ENCODE measurements at regions not wholly inside any gene's neighbourhood (a gene's known extent, or its start where the extent isn't known, plus 50 kb on each side); places are given as distances from the start of the nearest gene placed in this dataset.

GRCh38 chr6:137998461-137999019, 108.7 kb downstream of the PERP start (continued):
- no peak for TF ChIP-seq ZBTB10 (CRISPR knock-in tag; IDR thresholded peaks at IDR 0.05; ENCODE audit: borderline replicate concordance)

- no peak for DNase-seq (ENCODE audit: low spot score)
- FAIRE-seq: no peak
- ChIA-PET POLR2A (no interaction called here), CTCF (ENCODE audit: low intra/inter-chr PET ratio, low total read pairs) (interaction anchor here (8.8 kb wide), 1 partner anchor 109 kb away, joined by 182 read pairs; the partner anchor contains the start of gene PERP)
- no peak for ATAC-seq
- Histone ChIP-seq H3K27ac (ENCODE audit: extremely low read length, insufficient read depth, low read length) (no peak overlapping the region), H4K20me1 (ENCODE audit: insufficient read depth, low read length) (no peaks in the 10 kb centered on the region), H3K9me3 (ENCODE audit: low read length) (no peaks in the 10 kb centered on the region), H3K36me3 (replicated peaks in 1 of 2; ENCODE audit: control insufficient read depth in 1 of 2, insufficient read depth in 2 of 2, low read length in 2 of 2) (no peaks in the 10 kb centered on the region), H3K27me3 (ENCODE audit: control insufficient read depth in 1 of 2, insufficient read depth in 2 of 2, low read length in 2 of 2) (no peaks in the 10 kb centered on the region), H3K79me2 (ENCODE audit: insufficient read depth, low read length) (no peaks in the 10 kb centered on the region), H3K9ac (ENCODE audit: insufficient read depth, low read depth, low read length) (no peak overlapping the region), H2AFZ (ENCODE audit: low read length) (no peak overlapping the region), H3K4me3 (replicated peaks in 1 of 3; ENCODE audit: insufficient read depth in 1 of 3, low read depth in 2 of 3, low read length in 3 of 3) (no peak overlapping the region), H3K4me2 (ENCODE audit: low read depth, low read length) (no peak overlapping the region), H3K4me1 (ENCODE audit: insufficient read depth, low read length) (0 out of 2 replicates have a peak, but pooled peaks cover 6% of the 10 kb centered on the region)
- no peak for TF ChIP-seq ZFP36 (IDR thresholded peaks at IDR 0.05; ENCODE audit: borderline replicate concordance, low read depth, low read length, partially characterized antibody)
- TF ChIP-seq HHEX (CRISPR knock-in tag; IDR thresholded peaks at IDR 0.05): no peak
- TF ChIP-seq NFYC (CRISPR knock-in tag; IDR thresholded peaks at IDR 0.05): no peak
- TF ChIP-seq MEF2D (CRISPR knock-in tag; IDR thresholded peaks at IDR 0.05): no peak
- no peak for TF ChIP-seq PHB2 (IDR thresholded peaks at IDR 0.05; ENCODE audit: partially characterized antibody)
- TF ChIP-seq ARID2 (CRISPR knock-in tag; IDR thresholded peaks at IDR 0.05; ENCODE audit: borderline replicate concordance): no peak
- TF ChIP-seq ZFAT (CRISPR knock-in tag; conservative IDR thresholded peaks at IDR 0.05): no peak
- TF ChIP-seq BCL3 (CRISPR knock-in tag; IDR thresholded peaks at IDR 0.05): no peak
- no peak for TF ChIP-seq HDAC6 (IDR thresholded peaks at IDR 0.05; ENCODE audit: low read depth, low read length)
- TF ChIP-seq ZNF256 (CRISPR knock-in tag; conservative IDR thresholded peaks at IDR 0.05): no peak
- TF ChIP-seq ZBTB21 (CRISPR knock-in tag; IDR thresholded peaks at IDR 0.05): no peak
- no peak for TF ChIP-seq NR2F1 (CRISPR knock-in tag; IDR thresholded peaks at IDR 0.05)
- no peak for TF ChIP-seq ATAD3A (CRISPR knock-in tag; IDR thresholded peaks at IDR 0.05)
- 23% methylated on average over 5 of the region's 5 CpGs for WGBS (ENCODE audit: low lambda C conversion rate)
- in situ Hi-C loops (cut with HindIII; ENCODE audit: extremely low pct_ligation_motif_present, low pct_unique_long_range_greater_than_20kb) (loop anchor here (5.0 kb wide), 2 partner anchors 112 to 282 kb away; no protein-coding TSS in a partner anchor), intact Hi-C loops (cut with micrococcal nuclease; ENCODE audit: unreplicated experiment) (loop anchor here (5.0 kb wide), 1 partner anchor 287 kb away; no protein-coding TSS in a partner anchor)
- BruUV-seq (replicated peaks): no TSS peak
Observed at GRCh38 chr6:137999815-138000214, 107.4 kb downstream of the PERP start.
